NCI-H2196 treated with DMSO at 0.1 percent for 48 hours (cell line): ENCODE measurements at regions not wholly inside any gene's neighbourhood (a gene's known extent, or its start where the extent isn't known, plus 50 kb on each side); places are given as distances from the start of the nearest gene placed in this dataset.
"Not testable (repeated sequence)": the region's sequence is repeated elsewhere in the genome, so short reads cannot be mapped to it uniquely, and the experiment has no call there.

Experiments
- DNase-seq: peaks from one replicate; lab custom pipeline; 2025; ENCODE audit not compliant: unreplicated experiment; lab: John Stamatoyannopoulos, UW

- DNase-seq = no peak
These were observed 125.1 kb upstream of the TBX3 start for GRCh38 chr12:114809097-114809496.

DNA sequence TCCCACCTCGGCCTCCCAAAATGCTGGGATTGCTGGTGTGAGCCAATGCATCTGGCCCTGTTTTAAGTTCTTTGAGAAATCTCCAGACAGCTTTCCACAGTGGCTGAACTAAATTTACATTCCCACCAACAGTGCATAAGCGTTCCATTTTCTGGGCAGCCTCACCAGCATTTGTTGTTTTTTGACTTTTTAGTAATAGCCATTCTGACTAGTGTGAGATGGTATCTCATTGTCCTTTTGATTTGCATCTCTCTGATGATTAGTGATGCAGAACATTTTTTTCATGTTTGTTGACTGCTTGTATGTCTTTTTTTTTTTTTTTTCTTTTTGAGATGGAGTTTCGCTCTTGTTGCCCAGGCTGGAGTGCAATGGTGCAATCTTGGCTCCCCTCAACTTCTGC lies 117.4 kb upstream of the TBX3 start:
- not testable (repeated sequence) for DNase-seq

GRCh38 chr12:114800566-114800965 lies 116.6 kb upstream of the TBX3 start:
- DNase-seq = not testable (repeated sequence)

- no peak for DNase-seq
These were observed 115.9 kb upstream of the TBX3 start for GRCh38 chr12:114799574-114800487.

GRCh38 chr12:114794049-114794558 lies 110.1 kb upstream of the TBX3 start:
- no peak for DNase-seq

DNA sequence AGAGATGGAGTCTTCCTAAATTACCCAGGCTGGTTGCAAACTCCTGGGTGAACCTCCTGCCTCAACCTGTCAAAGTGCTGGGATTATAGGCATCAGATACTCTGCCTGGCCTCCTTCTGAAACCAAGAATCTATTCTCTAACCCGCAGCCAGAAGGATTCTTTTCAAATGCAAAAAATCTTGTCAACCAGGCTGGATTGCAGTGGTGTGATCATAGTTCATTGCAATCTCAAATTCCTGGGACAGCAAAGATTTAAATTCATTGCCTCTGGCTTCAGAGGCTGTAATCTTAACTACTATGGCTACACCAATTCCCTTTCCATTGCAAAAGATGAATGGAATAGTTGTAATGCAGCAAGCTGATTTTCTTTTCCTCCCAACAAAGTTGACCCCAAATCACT lies 106.3 kb upstream of the TBX3 start:
- no peak for DNase-seq

- no peak for DNase-seq
These were observed 105.8 kb upstream of the TBX3 start for GRCh38 chr12:114789821-114790220.

- no peak for DNase-seq
These were observed 105.3 kb upstream of the TBX3 start for GRCh38 chr12:114789276-114789675.

DNA sequence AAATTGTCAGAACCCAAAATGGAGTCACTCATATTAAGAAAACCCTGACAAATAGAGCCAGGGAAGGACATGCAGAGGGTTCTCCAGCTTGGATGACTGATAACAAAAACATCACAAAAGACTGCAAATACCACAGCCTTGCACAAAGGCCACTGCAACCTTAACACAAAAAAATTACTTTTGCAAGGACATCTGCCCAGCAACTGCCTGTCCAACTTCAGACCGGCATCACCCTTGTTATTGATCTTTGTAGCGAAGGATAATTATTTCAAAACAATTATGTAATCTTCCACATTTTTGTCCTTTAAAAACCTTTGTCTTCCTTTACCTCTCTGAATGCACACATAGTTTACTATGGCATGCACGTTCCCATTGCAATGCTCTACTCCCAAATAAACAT lies 100.6 kb upstream of the TBX3 start:
- no peak for DNase-seq

GRCh38 chr12:114783089-114783618 lies 99.2 kb upstream of the TBX3 start:
- no peak for DNase-seq

DNA sequence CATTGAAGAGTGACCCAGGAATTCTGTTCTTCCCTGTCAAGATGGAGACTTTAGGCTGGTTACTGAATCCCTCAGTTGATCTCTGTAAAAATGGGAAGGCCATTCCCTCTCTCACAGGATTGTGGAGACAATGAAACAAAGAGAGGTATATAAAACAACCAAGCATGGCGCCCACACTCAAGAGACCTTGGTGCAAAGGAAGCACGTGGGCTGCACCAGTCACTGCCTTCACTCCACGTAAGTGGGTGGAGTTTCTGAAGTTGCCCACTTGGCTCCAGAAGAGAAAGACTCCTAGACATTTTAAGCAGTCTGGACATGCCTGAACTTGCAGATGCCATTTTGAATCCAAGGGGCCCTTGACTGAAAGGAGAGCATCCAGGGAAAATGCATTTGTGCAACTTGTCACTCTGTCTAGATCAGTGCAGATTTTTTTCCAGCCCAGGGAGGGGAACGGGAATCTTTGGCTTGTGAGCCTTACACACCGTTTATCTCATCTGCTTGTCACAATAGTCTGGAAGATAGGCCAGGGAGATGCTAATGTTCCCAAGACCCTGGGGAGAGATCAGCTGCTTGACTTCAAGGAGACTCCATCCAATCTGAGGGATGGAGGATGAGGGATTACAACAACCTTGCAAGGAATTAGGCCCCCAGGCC lies 96.9 kb upstream of the TBX3 start:
- DNase-seq = no peak

GRCh38 chr12:114779647-114780046 lies 95.7 kb upstream of the TBX3 start:
- DNase-seq = no peak

DNA sequence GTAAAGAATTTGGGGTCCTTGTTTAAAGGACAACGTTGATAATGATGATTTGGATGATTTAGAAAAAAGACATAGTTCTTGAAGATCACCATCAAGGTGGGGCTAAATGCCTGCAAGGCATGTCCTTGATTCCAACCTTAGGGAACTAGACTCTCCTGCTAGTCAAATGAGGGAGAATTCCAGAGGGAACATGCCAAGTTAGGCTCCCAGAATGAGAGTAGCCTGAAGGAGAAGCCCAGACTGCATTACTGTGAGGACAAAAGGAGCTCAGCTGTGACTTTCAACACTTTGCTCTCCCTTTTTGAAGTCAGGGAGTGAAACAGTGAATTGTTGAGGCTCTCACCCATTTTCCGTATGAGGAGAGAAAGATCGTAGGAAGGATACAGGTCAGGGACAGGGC lies 95.2 kb upstream of the TBX3 start:
- DNase-seq = no peak

DNA sequence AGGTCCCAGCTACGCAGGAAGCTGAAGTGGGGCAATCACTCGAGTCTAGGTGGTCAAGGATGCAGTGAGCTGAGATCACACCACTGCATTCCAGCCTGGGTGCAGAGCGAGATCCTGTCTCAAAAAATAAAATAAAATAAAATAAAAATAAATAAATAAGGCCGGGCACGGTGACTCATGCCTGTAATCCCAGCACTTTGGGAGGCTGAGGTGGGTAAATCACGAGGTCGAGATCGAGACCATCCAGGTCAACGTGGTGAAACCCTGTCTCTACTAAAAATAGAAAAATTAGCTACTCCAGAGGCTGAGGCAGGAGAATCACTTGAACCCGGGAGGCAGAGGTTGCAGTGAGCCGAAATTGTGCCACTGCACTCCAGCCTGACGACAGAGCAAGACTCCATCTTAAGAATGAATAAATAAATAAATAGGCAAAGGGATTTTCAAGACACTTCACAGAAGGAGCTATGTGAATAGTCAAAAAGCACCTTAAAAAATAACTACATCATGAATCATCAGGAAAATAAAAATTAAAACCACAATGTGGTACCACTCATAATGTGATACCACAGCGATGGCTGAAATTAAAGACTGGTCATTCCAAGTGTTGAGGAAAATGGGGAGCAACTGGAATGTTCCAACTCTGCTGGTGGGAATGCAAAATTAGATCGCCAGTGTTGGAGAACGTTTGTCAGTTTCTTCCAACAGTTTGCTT lies 92.9 kb upstream of the TBX3 start:
- DNase-seq = no peak

GRCh38 chr12:114774699-114775098 lies 90.7 kb upstream of the TBX3 start:
- no peak for DNase-seq

DNA sequence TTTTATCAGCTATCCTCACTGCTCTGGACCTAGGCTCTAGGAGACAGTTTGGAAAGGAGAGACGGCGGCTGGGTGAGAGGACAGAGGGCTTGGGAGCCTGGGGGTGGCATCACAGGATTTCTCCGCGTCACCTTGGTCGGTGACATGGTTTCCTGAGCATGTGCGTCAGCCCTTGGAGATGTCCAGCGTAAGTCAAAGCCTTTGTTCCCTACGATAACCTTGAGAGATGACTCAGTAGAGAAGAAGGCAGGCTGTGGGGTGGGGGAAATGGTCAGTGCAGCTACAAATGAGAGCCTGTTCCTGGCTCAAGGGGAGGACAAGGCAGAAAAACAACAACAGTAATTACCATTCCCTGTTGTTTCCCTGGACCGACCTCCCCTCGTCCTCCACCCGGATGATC lies 90.2 kb upstream of the TBX3 start:
- no peak for DNase-seq

- DNase-seq = no peak
These were observed 86.3 kb upstream of the TBX3 start for GRCh38 chr12:114770323-114770722.

DNA sequence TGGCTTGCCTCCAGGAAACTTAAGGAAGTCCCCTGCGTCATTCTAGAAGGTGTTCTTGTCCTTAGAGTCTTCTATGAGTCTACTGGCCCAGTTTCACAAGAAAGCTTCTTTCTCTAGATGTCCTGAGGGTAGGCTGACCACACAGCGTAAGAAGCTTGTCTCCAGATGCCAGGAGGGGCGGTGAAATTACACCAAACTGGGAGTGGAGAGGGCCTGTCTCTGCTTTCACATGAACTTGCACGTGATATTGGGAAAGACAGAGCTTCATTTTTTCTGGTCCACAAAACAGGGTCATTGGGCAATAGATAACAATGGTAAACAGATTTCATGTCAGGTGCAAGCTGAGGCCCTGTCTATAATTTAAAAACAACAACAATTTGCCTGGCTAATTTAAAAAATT lies 85.7 kb upstream of the TBX3 start:
- no peak for DNase-seq

DNA sequence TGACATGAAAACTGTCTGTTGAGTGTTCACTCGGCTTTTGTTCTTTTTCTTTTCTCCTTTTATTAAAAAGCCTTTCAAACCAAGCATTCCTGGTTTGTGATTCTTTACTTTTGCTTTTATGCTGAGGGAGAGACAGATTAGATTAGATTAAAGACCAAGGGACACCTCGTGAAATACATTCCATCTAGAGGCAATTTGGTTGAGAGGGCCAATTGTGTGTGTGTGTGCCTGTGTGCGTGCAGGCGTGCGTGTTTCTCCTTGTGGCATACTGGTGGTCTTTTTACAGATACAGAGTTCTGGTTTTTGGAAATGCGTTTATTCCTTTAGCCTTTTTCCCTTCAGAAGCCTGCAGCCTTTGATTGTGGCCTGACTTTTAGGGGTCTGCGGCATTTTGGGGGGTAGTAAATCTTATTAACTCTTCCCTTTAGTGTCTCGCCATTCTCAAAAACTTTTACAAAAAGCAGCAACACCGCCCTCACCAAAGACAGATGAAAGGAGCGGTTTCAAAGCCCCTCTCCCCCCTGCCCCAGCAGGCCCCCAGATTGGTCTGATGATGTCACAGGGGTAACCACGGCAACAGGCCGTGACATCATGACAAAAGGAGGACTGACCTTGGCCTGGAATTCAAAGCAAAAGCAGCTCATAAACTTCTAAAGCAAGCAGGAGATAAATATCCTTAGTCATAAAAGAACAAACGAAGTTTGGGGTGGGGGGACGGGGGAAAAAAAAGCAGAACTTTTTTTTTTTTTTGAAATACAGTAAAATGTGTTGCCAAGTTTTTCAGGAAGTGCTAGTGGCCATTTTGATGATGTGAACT lies 84.1 kb upstream of the TBX3 start:
- DNase-seq = no peak

GRCh38 chr12:114767084-114767760 lies 83.2 kb upstream of the TBX3 start:
- no peak for DNase-seq
